ENCODE measurements at regions not wholly inside any gene's neighbourhood (a gene's known extent, or its start where the extent isn't known, plus 50 kb on each side); places are given as distances from the start of the nearest gene placed in this dataset.

- Histone ChIP-seq H3K27me3 (ENCODE audit: control insufficient read depth, insufficient read depth, low read length) (no peaks in the 10 kb centered on the region), H3K4me3 (ENCODE audit: low read depth, low read length) (no peak overlapping the region), H3K36me3 (ENCODE audit: control insufficient read depth, insufficient read depth, low read length) (no peaks in the 10 kb centered on the region)
- ChIA-PET POLR2A (no interaction called here), CTCF (interaction anchor here (0.6 kb wide), 1 partner anchor 87 kb away, joined by 3 read pairs; no protein-coding TSS in a partner anchor)
- TF ChIP-seq, protein P1, sequence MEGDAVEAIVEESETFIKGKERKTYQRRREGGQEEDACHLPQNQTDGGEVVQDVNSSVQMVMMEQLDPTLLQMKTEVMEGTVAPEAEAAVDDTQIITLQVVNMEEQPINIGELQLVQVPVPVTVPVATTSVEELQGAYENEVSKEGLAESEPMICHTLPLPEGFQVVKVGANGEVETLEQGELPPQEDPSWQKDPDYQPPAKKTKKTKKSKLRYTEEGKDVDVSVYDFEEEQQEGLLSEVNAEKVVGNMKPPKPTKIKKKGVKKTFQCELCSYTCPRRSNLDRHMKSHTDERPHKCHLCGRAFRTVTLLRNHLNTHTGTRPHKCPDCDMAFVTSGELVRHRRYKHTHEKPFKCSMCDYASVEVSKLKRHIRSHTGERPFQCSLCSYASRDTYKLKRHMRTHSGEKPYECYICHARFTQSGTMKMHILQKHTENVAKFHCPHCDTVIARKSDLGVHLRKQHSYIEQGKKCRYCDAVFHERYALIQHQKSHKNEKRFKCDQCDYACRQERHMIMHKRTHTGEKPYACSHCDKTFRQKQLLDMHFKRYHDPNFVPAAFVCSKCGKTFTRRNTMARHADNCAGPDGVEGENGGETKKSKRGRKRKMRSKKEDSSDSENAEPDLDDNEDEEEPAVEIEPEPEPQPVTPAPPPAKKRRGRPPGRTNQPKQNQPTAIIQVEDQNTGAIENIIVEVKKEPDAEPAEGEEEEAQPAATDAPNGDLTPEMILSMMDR (IDR thresholded peaks at IDR 0.05; ENCODE audit: insufficient read depth, low read depth, low read length) = no peak
- no peak for DNase-seq (ENCODE audit: low read depth)
Observed at GRCh38 chr15:72948662-72949061, 103.6 kb upstream of the NEO1 start.

- no peak overlapping the region for H3K4me3 ChIP-seq (ENCODE audit: low read depth, low read length)
- no peaks in the 10 kb centered on the region for H3K27me3 ChIP-seq (ENCODE audit: control insufficient read depth, insufficient read depth, low read length)
- TF ChIP-seq, protein P1 (IDR thresholded peaks at IDR 0.05; ENCODE audit: insufficient read depth, low read depth, low read length) = no peak
- DNase-seq (ENCODE audit: low read depth) = no peak
- CTCF ChIA-PET = no interaction called here
- POLR2A ChIA-PET = no interaction called here
- H3K36me3 ChIP-seq (ENCODE audit: control insufficient read depth, insufficient read depth, low read length) = no peaks in the 10 kb centered on the region
Observed at GRCh38 chr15:72947709-72948108, 104.6 kb upstream of the NEO1 start.

- Histone ChIP-seq H3K4me3 (ENCODE audit: low read depth, low read length) (no peak overlapping the region), H3K36me3 (ENCODE audit: control insufficient read depth, insufficient read depth, low read length) (no peaks in the 10 kb centered on the region), H3K27me3 (ENCODE audit: control insufficient read depth, insufficient read depth, low read length) (no peaks in the 10 kb centered on the region)
- DNase-seq (ENCODE audit: low read depth) = no peak
- TF ChIP-seq, protein P1 (IDR thresholded peaks at IDR 0.05; ENCODE audit: insufficient read depth, low read depth, low read length) = no peak
- POLR2A ChIA-PET = no interaction called here
- CTCF ChIA-PET = interaction anchor here (0.6 kb wide), 1 partner anchor 224 kb away, joined by 4 read pairs; no protein-coding TSS in a partner anchor
Observed at GRCh38 chr15:72944565-72944964, 107.7 kb upstream of the NEO1 start.

- ChIA-PET CTCF (interaction anchor here (0.7 kb wide), 1 partner anchor 12 kb away, joined by 3 read pairs; no protein-coding TSS in a partner anchor), POLR2A (no interaction called here)
- TF ChIP-seq, protein P1 (IDR thresholded peaks at IDR 0.05; ENCODE audit: insufficient read depth, low read depth, low read length) = no peak
- H3K4me3 ChIP-seq (ENCODE audit: low read depth, low read length) = no peak overlapping the region
- DNase-seq (ENCODE audit: low read depth) = no peak
- no peaks in the 10 kb centered on the region for H3K27me3 ChIP-seq (ENCODE audit: control insufficient read depth, insufficient read depth, low read length)
- no peaks in the 10 kb centered on the region for H3K36me3 ChIP-seq (ENCODE audit: control insufficient read depth, insufficient read depth, low read length)
Observed at GRCh38 chr15:72940229-72940622, 112.0 kb upstream of the NEO1 start.

- TF ChIP-seq, protein P1 (IDR thresholded peaks at IDR 0.05; ENCODE audit: insufficient read depth, low read depth, low read length) = no peak
- DNase-seq (ENCODE audit: low read depth) = no peak
- Histone ChIP-seq H3K36me3 (ENCODE audit: control insufficient read depth, insufficient read depth, low read length) (no peaks in the 10 kb centered on the region), H3K4me3 (ENCODE audit: low read depth, low read length) (no peak overlapping the region), H3K27me3 (ENCODE audit: control insufficient read depth, insufficient read depth, low read length) (no peaks in the 10 kb centered on the region)
- CTCF ChIA-PET = no interaction called here
- POLR2A ChIA-PET = no interaction called here
Observed at GRCh38 chr15:72939514-72940228, 112.6 kb upstream of the NEO1 start.

All from BJ (cell line).